Smooth muscle cell (in vitro differentiated cells): ENCODE measurements at regions not wholly inside any gene's neighbourhood (a gene's known extent, or its start where the extent isn't known, plus 50 kb on each side); places are given as distances from the start of the nearest gene placed in this dataset.

Experiments used
- DNase-seq: peaks from one replicate; lab custom pipeline; 2025; ENCODE audit not compliant: unreplicated experiment; lab: John Stamatoyannopoulos, UW
- H2AFZ ChIP-seq: fragments of 200-600 bp; sonication (generic); 2 replicates; pipeline ENCODE4 v1.6.0; 2016; ENCODE audit warnings: antibody characterized with exemption, low read depth, mild to moderate bottlenecking
- H3F3A ChIP-seq: fragments of 200-600 bp; sonication (generic); 2 replicates; pipeline ENCODE4 v1.6.0; 2017; ENCODE audit warnings: antibody characterized with exemption, low read depth
- H3K27ac ChIP-seq: fragments of 200-600 bp; sonication (generic); 2 replicates; pipeline ENCODE4 v1.5.1; 2016; ENCODE audit warnings: low read depth, mild to moderate bottlenecking
- H3K27me3 ChIP-seq: fragments of 200-600 bp; sonication (generic); 2 replicates; pipeline ENCODE4 v1.6.1; 2016; ENCODE audit warnings: low read depth, mild to moderate bottlenecking
- H3K36me3 ChIP-seq: fragments of 200-600 bp; sonication (generic); 2 replicates; pipeline ENCODE4 v1.5.1; 2016; ENCODE audit warnings: low read depth
- H3K4me1 ChIP-seq: fragments of 200-600 bp; sonication (generic); 2 replicates; pipeline ENCODE4 v1.5.1; 2016; ENCODE audit warnings: low read depth
- H3K4me2 ChIP-seq: fragments of 200-600 bp; sonication (generic); 2 replicates; pipeline ENCODE4 v1.6.0; 2016; ENCODE audit warnings: mild to moderate bottlenecking
- H3K4me3 ChIP-seq: fragments of 200-600 bp; sonication (generic); 2 replicates; pipeline ENCODE4 v1.5.1; 2016; ENCODE audit warnings: mild to moderate bottlenecking
- H3K79me2 ChIP-seq: fragments of 200-600 bp; sonication (generic); 2 replicates; pipeline ENCODE4 v1.6.0; 2016; ENCODE audit warnings: low read depth, mild to moderate bottlenecking
- H3K9ac ChIP-seq: fragments of 200-600 bp; sonication (generic); 2 replicates; pipeline ENCODE4 v1.6.0; 2016; ENCODE audit warnings: low read depth
- H3K9me3 ChIP-seq: fragments of 200-600 bp; sonication (generic); replicated peaks from 2 replicates; pipeline ENCODE4 v1.5.1; 2016; ENCODE audit warnings: low read depth
- H4K20me1 ChIP-seq: fragments of 200-600 bp; sonication (generic); 2 replicates; pipeline ENCODE4 v1.6.0; 2016; ENCODE audit warnings: low read depth
- CTCF ChIP-seq: fragments of 200-600 bp; sonication (generic); IDR thresholded peaks from 2 replicates; pipeline ENCODE4 v1.5.1; 2017; ENCODE audit warnings: borderline replicate concordance, mild to moderate bottlenecking, antibody characterized with exemption; ENCODE audit not compliant: insufficient read depth, poor library complexity, severe bottlenecking
- WGBS: methylation state at CpG from one replicate; pipeline ENCODE4 v1.1.7; 2016; ENCODE audit warnings: low lambda C conversion rate; 5-methylcytosine and 5-hydroxymethylcytosine counted together

GRCh38 chr17:79398441-79398840, 212.4 kb downstream of the RBFOX3 start:
- no peak overlapping the region for H3K9ac ChIP-seq
- peaks cover 55% of the 10 kb centered on the region for H3K27me3 ChIP-seq
- no peaks in the 10 kb centered on the region for H3F3A ChIP-seq
- no peak for DNase-seq
- H3K36me3 ChIP-seq, result no peaks in the 10 kb centered on the region
- TF ChIP-seq CTCF, result no peak
- H3K27ac ChIP-seq, result no peak overlapping the region
- H4K20me1 ChIP-seq, result no peaks in the 10 kb centered on the region
- H3K9me3 ChIP-seq, result no peaks in the 10 kb centered on the region
- H2AFZ ChIP-seq, result no peak overlapping the region
- H3K4me3 ChIP-seq, result no peak overlapping the region
- H3K4me1 ChIP-seq, result peaks cover 7% of the 10 kb centered on the region
- WGBS, result 91% methylated on average over 19 of the region's 20 CpGs
- no peaks in the 10 kb centered on the region for H3K79me2 ChIP-seq
- H3K4me2 ChIP-seq, result no peak overlapping the region

DNA sequence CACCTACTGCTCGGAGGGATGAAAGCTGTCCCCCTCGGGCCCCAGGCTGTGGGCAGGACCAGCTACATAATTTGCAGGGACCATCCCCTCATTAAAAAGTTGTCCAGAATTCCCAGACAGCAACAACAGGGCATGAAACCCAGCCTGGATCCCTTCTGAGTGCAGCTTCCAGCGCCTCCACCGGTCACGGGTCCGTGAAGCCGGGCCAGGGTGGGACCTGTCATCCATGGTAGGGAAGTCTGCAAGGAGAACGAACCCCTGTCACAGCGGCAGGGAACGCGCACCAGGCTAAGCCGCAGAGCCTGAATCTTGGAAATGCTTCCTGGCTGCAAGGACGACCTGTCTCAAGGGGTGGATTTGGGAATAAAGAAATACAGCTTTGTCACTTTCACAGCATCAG, 214.2 kb downstream of the RBFOX3 start:
- Histone ChIP-seq H2AFZ (no peak overlapping the region), H3K27ac (no peak overlapping the region), H3K4me1 (peaks cover 7% of the 10 kb centered on the region), H4K20me1 (no peaks in the 10 kb centered on the region), H3K4me2 (no peak overlapping the region), H3K9me3 (no peaks in the 10 kb centered on the region), H3K9ac (no peak overlapping the region), H3K4me3 (no peak overlapping the region), H3K36me3 (no peaks in the 10 kb centered on the region), H3K27me3 (peaks cover 56% of the 10 kb centered on the region), H3F3A (no peaks in the 10 kb centered on the region), H3K79me2 (no peaks in the 10 kb centered on the region)
- 89% methylated on average over 13 of the region's 13 CpGs for WGBS
- no peak for TF ChIP-seq CTCF
- DNase-seq, result no peak

DNA sequence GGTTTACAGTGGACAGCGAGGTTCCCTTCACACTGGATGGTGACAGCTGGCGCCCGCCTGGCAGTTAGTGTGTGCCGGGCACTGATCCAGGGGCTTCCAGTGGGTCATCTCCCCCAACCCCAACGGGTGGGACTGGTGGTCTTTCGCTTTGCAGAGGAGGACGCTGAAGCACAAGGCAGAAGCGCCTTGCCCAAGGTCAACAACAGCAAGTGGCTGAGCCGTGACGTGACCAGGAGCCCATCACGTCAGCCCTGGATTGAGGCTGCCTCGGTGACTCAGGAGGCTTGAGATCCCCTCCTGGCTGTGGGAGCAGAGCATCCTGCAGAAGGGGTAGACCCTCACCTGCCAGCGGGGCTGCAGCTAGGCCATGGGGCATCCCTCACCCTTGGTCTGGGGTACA, 215.3 kb downstream of the RBFOX3 start:
- H3K27ac ChIP-seq, result no peak overlapping the region
- no peaks in the 10 kb centered on the region for H3K36me3 ChIP-seq
- peaks cover 3% of the 10 kb centered on the region for H3K4me1 ChIP-seq
- H3K9me3 ChIP-seq, result no peaks in the 10 kb centered on the region
- no peak overlapping the region for H2AFZ ChIP-seq
- H4K20me1 ChIP-seq, result no peaks in the 10 kb centered on the region
- WGBS, result 87% methylated on average over 13 of the region's 13 CpGs
- H3K4me3 ChIP-seq, result no peak overlapping the region
- no peak overlapping the region for H3K9ac ChIP-seq
- peaks cover 63% of the 10 kb centered on the region for H3K27me3 ChIP-seq
- no peak overlapping the region for H3K4me2 ChIP-seq
- H3F3A ChIP-seq, result no peaks in the 10 kb centered on the region
- no peak for TF ChIP-seq CTCF
- no peaks in the 10 kb centered on the region for H3K79me2 ChIP-seq
- no peak for DNase-seq

- Histone ChIP-seq H3K9ac (no peak overlapping the region), H3K27me3 (peaks cover 63% of the 10 kb centered on the region), H3K4me3 (no peak overlapping the region), H3K4me1 (peaks cover 3% of the 10 kb centered on the region), H3K36me3 (no peaks in the 10 kb centered on the region), H3K9me3 (no peaks in the 10 kb centered on the region), H4K20me1 (no peaks in the 10 kb centered on the region), H2AFZ (no peak overlapping the region), H3F3A (no peaks in the 10 kb centered on the region), H3K4me2 (no peak overlapping the region), H3K27ac (no peak overlapping the region), H3K79me2 (no peaks in the 10 kb centered on the region)
- WGBS, result 84% methylated on average over 10 of the region's 10 CpGs
- TF ChIP-seq CTCF, result no peak
- DNase-seq, result no peak
Measured at GRCh38 chr17:79395066-79395465, 215.8 kb downstream of the RBFOX3 start.
